AG09309 (cell line): ENCODE measurements at regions not wholly inside any gene's neighbourhood (a gene's known extent, or its start where the extent isn't known, plus 50 kb on each side); places are given as distances from the start of the nearest gene placed in this dataset.

Source experiments
- DNase-seq: peaks from one replicate; pipeline ENCODE4 v3.0.0-alpha.2; 2010; ENCODE audit warnings: low read depth
- H3K4me3 ChIP-seq: 2 replicates; pipeline ENCODE4 v1.5.1; 2011; ENCODE audit warnings: mild to moderate bottlenecking, low read depth, low read length, moderate library complexity; ENCODE audit not compliant: control insufficient read depth
- CTCF ChIP-seq: IDR thresholded peaks from 2 replicates; pipeline ENCODE4 v1.5.1; 2011; ENCODE audit warnings: mild to moderate bottlenecking, low read depth, low read length, inconsistent platforms; ENCODE audit not compliant: insufficient read depth, control insufficient read depth; ENCODE audit errors: missing control alignments

- H3K4me3 ChIP-seq = no peak overlapping the region
- TF ChIP-seq CTCF = no peak
- DNase-seq = no peak
These were observed 797.0 kb downstream of the TDRD15 start for GRCh38 chr2:21920721-21921120.

GRCh38 chr2:21924640-21925285 is 801.0 kb downstream of the TDRD15 start:
- no peak for TF ChIP-seq CTCF
- no peak overlapping the region for H3K4me3 ChIP-seq
- DNase-seq = no peak

GRCh38 chr2:21928292-21928691 is 804.5 kb downstream of the TDRD15 start:
- TF ChIP-seq CTCF = no peak
- no peak overlapping the region for H3K4me3 ChIP-seq
- no peak for DNase-seq

- H3K4me3 ChIP-seq = no peak overlapping the region
- DNase-seq = no peak
These were observed 806.5 kb downstream of the TDRD15 start for GRCh38 chr2:21930226-21930625.

GRCh38 chr2:21939967-21940366 is 816.2 kb downstream of the TDRD15 start:
- no peak for TF ChIP-seq CTCF
- no peak overlapping the region for H3K4me3 ChIP-seq
- no peak for DNase-seq

More at GRCh38 chr2:21930226-21930625, 806.5 kb downstream of the TDRD15 start:
- TF ChIP-seq CTCF = no peak

GRCh38 chr2:21944536-21944935 is 820.8 kb downstream of the TDRD15 start:
- no peak overlapping the region for H3K4me3 ChIP-seq
- TF ChIP-seq CTCF = no peak
- DNase-seq = no peak
